T-helper 22 cell (primary cell): ENCODE measurements at regions not wholly inside any gene's neighbourhood (a gene's known extent, or its start where the extent isn't known, plus 50 kb on each side); places are given as distances from the start of the nearest gene placed in this dataset.

Source experiments
- DNase-seq: peaks from one replicate; pipeline ENCODE4 v3.0.0-alpha.2; 2020; ENCODE audit warnings: low read depth

DNA sequence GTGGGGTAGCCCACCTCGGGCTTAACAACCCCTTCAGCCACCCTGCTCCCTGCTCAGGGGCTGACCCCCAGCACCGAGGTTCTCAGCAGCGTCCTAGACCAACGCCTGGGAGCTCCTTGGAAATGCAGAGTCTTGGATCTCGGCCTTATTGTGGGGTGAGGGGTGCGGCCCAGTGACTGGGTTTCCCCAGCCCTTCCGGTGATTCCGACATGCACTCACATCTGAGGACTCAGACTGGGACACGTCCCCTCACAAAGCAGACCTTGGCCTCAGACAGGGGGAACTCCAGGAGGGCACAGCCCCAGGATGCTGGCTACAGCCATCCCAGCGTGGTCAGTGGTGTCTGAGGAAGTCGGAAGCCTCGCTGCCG is 117.7 kb downstream of the RFLNA start:
- DNase-seq: no peak

DNA sequence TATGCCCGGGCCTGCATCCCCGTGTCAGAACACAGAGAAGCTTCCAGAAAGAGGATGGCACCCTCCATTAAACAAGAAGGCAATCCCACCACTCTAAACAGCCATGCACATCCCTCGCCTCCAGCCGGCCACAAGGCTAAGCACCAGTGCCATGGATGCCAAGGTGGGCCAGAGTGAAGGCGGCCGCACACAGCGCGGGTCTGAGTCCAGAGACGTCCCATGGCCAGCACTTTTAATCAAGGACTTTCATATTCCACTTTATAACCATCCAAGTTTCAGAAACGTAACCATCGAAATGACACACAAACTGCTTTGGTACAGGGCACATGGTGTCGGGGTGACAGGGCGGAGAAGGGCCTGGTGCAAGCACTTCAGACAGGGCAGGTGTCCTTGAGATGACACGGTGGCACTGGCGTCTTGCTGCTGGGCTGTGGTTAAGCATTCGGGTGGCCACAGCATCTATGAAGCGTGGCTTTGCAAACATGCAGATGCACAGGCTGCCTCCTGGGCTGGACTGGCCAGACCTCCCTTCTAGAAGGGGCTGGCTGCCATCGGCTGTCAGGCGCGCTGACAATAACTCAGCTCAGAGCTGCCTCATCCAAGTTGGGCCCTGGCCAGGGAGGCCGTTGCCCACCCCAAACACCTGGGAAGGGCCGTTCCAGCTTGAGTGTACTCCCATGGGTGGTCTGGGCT is 117.2 kb downstream of the RFLNA start:
- no peak for DNase-seq

DNA sequence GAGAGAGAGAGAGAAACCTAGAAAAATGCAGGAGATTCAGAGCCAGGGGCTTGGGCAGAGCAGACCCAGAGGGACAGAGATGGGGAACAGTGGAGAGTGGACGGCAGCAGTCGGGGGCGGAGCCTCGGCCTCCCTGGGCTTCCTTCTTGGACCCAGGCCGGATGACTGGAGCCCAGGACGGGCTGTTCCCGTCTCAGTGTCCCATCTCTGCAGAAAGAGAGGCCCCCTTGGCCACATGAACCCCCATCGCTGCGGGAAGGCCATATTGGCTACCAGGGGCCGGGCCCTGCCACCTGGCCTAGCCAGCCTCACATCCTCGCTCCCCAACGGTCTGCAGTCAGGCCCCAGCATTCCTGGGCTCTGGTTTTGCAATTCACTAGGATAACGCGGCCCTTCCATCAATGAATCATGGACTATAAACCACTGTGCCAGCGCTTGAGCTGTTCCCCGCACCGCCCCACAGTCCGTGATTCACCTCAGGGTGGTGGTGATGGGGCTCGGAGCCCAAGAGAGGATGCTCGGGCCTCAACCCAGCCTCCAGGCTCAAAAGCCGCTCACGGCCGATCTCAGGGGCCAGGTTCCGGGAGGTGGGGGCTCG is 116.5 kb downstream of the RFLNA start:
- DNase-seq: no peak

DNA sequence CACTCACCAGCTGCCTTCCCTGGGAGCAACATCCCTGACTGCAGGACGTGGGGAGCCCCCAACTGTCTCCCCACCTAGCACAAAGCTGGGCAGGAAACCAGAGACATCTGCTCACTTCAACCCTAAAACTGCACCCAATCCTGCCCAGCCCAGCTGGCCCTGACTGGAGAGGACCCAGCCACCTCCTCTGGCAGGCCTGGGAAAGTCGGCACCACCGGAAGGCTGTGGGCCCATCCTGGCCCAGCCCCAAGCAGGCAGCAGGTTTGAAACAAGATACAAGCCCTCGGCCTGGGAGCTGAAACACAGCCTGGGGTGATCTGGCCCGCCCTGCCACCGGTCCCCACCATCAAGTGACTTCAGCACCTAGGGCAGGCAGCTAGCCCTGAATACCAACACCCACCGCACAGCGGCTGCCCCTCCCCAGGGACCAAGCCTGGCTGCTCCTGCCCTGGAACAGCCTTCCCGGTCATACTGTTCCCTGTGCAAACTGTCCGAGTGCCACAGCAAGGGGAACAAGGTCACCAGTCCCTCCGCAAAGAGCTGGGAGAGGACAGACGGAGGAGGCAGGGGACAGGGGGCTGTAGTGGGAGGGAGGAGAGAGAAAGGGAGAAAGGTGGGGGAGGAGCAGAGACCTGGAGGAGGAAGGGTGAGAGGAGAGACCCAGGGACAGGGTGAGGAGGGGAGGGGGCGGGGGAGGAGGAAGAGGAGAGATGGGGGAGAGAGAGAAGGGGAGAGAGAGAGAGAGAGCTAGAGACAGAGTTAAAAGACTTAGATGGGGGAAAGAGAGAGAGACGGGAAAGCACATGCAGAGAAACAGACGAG is 115.7 kb downstream of the RFLNA start:
- no peak for DNase-seq

DNA sequence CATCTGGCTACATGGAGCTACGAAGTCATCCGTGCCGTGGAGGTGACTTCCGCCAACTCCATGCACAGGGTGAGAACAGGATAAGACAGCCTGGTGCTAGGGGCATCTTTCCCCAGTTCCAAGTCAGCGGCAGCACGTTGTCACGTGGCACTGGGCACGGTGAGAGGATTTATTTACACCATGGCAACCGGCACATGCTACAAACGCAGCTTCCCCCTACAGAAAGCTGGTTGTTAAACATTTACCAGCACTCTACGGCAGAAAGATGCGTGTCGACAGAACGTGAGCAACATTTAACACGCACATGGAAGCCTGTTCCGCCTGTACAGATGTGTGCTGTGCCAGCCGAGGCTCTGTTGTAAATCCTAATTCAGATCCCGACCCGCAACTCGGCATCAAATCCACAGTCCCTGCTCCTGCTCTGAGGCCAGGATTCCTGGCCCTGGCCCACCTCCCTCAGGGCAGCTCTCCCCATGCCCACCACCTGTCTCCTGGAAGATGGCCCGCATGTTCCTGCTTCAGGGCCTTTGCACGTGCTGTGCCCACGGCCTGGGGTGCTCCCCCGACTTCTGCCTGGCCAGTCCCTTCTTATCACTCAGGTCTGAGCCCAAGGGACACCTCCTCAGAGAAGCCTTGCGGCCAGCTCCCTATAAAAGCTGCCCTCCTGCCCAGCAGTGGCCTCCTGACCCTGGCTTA is 114.1 kb downstream of the RFLNA start:
- DNase-seq: no peak

DNA sequence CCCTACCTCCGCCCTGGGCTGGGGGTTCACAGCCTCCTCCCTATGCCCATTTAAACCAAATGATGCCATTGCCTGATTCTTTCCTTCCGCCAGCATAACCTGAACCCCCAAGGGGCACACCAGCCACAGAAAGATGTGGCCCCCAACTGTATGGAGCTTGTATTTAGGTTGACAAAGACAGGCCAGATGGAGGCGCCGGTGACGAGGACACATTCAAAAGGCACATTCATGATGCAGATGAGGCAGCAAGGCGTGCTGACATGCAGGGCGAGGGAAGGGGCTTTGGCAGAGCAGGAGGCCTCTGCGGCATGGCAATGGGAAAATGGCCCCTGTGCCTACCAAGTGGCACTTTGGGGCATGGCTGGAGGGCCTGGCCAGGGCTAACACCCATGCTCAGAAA is 112.2 kb downstream of the RFLNA start:
- DNase-seq: no peak

DNA sequence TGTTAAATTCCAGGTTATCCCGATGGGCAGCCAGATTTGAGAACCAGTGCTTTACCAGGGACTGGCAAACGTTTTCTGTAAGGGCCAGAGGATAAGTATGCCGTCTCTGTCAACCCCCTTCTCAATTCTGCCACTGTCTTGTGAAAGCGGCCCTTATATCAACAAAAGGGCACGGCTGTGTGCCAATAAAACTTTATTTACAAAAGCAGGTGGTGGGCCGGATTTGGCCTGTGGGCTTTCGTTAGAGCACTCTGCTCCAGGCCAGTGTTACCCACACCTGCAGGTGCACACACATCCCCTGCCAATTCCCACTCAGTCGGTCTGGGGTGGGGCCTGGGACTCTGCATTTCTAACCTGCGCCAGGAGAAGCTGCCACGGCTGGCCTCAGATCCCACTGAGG is 111.2 kb downstream of the RFLNA start:
- DNase-seq: no peak

DNA sequence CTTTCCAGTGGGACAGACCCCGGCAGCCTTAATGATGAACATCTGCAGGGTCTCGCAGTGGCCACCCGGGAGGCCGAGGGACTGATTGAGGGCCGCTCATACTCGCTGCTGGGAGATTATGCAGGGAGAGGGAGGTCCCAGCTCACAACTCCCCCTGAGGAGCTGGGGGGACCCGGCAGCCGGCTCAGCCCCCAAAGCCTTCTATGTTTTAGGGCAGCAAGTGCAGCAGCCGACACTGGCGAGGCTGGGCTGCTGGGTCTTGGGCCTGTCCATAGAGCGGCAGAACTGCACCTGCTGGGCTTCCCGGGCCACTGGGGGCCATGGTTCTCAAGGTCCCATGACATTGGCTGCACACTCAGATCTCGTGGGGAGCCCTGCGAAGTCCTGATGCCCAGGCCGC is 110.7 kb downstream of the RFLNA start:
- DNase-seq: no peak

DNA sequence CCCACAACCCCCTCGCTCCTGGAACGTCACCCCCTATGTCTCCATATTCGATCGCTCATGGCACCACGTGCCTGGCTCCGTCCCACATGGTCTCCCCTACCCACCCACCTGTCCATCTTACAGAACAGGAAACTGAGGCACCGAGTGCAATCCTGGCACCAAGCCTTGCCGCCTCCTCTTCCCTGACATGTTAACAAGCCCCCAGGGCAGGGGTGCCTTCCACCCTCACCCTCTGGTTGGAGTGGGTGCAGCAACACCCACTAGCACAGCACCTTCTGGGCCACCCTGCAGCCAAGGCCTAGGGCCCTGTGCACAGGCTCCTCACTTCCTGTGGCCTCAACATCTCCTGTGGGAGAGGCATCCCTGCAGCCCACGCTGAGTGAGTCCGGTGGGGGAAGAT is 110.3 kb downstream of the RFLNA start:
- DNase-seq: no peak

DNA sequence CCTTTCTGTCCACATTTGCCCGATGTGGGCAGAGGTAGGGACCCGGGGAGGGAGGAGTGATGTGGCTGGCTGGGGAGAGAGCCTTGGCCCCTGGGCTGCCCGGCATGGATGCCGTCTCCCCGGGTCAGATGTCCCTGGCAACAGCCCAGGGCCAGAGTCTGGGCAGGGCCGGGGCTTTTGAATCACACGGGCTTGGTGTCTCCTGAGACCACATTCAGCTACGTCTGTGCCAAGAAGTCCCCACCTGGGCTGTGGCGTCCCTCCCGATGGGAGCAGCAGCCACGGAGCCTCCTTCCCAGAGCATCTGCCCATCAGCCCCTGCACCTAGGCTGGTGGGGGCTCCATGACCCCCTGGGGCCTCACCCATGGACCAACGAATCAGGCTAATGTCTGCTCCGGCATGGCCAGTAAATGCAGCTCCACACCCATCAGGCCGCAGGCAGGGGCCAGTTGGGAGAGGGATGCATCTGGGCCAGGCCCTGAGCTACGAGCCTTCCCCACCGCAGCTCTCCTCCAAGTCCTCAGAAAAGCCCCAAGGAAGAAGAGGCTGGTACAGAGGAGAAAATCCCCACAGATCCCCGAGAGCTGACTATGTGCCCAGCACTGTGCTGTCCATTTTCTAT is 109.4 kb downstream of the RFLNA start:
- no peak for DNase-seq

DNA sequence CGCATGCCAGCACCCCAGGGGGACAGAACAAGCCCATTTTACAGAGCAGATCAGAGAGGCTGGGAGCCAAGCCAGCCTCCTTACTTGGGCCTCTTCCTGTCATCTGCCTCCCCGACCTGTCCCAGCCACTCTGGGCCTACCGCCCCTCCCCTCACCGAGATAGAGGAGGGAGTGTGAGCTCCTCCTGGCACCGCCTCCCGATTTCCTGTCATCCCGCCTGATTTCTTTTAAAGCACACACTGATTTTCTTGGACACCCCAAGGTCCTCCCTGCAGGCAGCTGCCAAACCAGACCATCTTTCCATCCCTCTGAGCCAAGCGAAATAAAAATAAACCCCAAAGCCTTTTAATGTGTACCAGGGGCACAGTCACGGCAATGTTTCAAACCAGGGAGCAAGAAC is 108.4 kb downstream of the RFLNA start:
- no peak for DNase-seq

DNA sequence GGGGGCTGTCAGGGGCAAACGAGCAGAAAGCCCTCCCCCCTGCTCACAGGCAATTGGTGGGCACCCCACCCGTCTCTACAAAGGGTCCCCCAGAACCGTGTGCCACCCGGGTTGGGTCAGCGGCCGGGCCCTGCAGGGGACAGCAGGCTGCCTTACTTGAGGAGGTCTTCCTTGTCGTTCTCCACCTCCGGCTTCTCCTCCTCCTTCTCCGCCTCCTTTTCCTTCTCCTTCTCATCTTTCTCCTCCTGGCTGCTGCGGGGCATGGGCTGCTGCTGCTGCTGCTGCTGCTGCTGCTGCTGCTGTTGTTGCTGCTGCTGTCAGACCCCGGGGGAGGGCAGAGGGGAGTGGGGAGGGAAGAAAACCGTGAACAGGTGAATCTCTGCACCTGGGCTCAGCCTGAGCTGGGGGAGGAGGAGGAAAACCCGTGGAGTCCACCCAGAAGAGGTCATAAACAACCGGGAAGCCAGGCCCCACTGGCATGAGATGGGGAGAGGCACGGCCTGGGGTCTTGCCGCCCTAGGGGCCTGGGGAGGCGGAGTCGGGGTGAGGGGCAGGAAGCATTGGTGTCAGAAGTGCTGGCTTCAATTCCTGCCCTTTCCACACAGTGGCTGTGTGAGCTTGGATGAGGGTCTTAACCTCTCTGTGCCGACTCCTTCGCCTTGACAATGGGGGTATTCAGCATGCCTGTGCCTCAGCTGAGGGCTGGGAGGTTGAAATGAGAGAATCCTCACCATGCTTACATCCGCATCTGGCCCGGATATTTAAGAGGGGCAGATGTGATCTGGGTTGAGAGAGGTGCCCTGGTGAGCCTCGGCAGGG is 107.6 kb downstream of the RFLNA start:
- DNase-seq: no peak

DNA sequence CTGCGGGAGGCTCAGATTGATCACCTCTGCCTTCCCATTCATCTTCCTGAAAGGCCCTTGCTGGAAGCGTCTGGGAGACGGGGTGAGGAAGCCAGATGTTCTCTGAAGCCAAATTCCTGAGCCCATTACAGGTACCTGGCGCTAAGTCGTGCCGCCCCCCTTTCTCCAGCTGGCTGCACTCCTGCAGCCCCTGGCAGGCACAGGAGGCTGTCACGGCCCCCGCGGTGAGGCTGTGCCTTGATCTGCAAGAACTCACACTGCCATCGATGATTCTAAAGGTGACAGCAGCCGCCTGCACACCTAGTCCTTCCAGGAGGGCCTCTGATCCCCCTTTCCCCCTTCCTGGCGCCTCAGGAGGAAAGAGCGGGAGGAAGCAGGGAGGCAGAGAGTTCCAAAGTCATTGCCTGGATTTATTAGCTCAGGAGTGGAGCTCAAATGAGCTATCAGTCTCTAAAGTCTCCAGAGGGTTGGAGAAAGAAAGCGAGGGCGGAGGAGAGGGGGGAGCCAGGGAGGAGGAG is 106.9 kb downstream of the RFLNA start:
- DNase-seq: no peak

DNA sequence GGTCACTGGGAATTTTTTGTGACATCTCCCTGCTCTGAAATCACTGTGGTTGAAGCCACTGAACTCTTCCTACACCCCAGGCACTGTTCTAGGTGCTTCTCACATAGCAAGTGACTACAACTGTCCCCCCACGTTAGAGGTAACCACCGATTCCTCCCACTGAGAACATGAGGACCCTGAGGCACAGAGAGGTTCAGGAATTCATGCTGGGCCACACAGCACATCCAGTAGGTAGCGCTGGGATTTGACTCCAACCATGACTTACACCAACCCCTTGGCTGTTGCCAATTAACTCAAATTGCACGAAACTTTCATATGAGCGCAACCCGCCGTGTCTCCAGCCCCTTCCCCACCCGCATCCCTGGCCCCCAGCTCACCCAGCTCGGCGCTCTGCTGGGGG is 105.2 kb downstream of the RFLNA start:
- no peak for DNase-seq

DNA sequence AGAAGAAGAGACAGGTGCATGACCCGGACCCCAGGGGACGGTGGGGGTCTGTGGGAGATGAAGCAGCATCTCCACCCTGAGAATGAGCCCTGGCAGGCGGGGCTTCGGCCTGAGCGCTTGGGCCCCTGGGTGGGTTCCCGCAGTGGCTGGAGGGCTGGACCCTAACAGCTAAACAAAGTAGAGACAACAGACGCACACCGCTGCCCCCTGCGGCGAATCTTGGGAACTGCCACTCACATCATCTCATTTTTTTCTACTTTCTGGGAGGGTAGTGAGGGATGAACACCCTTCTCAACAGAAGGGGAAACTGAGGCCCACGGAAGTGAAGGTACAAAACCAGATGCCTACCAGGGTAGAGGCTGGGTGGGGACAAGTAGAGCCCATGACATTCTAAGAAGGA is 104.7 kb downstream of the RFLNA start:
- no peak for DNase-seq

DNA sequence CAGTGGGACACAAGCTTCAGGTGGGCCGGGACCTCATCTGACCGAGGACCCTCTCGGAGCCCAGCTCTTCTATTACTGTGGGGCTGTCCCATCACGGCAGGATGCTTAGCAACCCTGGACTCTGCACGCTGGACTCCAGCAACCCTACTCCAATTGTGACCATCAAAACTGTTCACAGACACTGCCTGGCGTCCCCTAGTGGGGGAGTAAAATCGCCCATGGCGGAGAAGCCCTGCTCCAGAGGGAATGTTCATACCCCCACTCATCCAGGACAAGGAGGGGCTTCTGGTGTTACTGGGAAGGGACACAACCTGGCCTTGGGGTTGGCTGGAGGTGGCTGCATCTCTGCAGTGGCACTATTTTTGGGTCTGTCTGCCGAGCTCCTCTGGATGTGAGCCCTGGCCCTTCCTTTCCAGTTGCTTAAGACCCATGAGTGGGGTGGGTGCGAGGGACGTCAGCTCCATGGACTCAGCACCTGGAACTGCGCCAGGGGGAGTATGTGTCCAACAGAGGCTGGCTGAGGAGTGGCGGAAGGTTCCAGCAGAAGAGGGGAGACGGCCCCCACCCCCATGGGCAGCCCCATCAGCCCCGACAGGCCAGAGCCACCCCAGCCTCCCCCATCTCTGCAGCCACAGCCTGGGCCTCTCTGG is 103.8 kb downstream of the RFLNA start:
- DNase-seq: no peak

DNA sequence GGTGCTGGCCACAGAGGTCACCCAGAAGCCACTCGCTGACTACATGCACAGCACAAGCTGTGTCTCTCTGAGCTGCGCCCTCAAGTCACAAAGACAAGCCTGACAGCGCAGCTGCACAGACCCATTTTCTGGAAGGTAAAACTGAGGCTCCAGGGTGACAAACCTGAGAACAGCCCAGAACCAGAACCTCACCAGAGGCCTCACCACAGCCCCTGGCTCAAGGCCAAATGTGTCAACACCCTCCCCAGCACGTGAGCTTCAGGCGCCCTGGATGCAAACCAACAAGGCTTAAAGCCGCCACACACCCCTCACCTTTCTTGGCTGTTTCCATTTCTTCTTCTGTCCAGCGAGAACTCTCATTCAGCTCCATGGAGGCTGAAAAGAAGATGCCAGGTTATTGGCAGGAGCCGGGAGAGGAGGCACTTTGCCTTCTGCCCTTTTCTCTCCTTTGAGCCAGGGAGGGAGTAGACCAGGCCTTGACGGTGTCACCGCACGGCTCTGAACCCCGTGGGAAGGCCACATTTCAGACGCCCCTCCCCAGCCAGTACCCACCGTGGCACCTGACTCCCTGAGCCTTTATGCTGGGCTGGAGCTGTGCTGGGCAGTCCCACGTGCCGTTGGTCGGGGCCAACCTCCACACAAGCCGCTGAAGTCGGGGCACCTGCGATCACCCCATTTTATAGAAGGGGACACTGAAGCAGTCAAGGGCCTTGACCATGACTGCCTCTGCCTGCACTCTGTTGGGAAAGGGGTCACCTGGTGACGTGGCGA is 103.1 kb downstream of the RFLNA start:
- DNase-seq: no peak

DNA sequence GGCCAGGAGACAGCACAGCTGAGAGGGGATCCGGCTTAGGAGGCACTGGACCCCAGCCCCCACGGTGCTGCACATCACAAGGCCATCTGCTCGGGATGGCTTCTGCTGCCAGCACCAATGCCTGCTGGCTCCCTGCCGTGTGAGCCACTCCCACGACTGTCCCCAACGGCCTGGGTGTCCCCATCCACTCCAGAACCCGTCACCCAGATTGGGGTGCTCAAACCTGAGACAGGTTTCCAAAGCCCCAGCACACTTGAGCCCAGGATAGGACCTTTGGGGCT is 102.4 kb downstream of the RFLNA start:
- DNase-seq: no peak

DNA sequence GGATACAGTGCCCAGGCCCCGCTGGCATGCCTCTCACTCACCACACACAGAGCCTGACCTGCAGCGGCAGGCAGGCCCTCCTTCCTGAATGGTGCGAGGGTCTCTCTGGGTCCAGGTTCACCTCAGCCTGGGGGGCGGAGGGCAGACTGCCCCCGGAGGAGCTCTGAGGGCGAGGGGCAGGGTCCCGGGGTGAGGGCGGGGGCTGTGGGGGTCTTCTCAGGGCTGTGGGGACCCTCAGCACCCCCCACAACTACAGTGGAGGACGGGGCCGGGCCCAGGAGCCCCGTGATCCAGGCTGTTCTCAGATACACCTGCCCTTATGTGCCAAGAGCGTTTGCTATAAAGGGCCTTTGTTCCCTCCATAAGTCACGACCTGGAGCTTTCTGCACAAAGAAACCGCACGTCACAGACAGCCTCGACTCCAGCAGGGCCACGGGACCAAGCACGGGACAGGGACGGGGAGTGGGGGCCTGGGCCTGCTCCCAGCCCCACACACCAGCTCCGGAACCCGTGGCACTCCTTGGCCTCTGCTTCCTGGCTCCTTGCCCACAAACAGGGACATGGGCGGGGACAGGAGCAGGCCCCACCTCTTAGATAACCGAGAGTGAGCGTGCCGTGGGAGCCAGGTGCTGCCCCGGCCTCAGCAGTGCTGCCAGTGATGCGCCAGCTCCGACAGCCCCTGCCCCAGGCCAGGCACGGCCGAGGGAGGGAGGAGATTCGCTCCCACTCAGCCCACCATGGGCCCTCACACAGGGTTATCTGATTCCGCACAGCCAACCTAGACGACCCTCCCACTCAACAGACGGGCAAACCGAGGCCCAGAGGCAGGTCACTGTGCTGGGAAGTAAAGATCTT is 101.9 kb downstream of the RFLNA start:
- no peak for DNase-seq
